ENCODE measurements at regions not wholly inside any gene's neighbourhood (a gene's known extent, or its start where the extent isn't known, plus 50 kb on each side); places are given as distances from the start of the nearest gene placed in this dataset.

- Mint-ChIP-seq H3K9me3 (no peaks in the 10 kb centered on the region), H3K36me3 (ENCODE audit: low read depth) (no peaks in the 10 kb centered on the region; the same call in 1 of the 2 replicates), H3K4me3 (no peak overlapping the region), H3K27me3 (ENCODE audit: insufficient read depth) (peaks cover 17% of the 10 kb centered on the region), H3K27ac (no peak overlapping the region), H3K4me1 (ENCODE audit: low read depth) (peaks cover 24% of the 10 kb centered on the region)
- no peak for TF ChIP-seq CTCF (IDR thresholded peaks at IDR 0.05)
- DNase-seq = no peak
Measured at GRCh38 chr10:29184205-29185000, 104.5 kb upstream of the LYZL1 start.

DNA sequence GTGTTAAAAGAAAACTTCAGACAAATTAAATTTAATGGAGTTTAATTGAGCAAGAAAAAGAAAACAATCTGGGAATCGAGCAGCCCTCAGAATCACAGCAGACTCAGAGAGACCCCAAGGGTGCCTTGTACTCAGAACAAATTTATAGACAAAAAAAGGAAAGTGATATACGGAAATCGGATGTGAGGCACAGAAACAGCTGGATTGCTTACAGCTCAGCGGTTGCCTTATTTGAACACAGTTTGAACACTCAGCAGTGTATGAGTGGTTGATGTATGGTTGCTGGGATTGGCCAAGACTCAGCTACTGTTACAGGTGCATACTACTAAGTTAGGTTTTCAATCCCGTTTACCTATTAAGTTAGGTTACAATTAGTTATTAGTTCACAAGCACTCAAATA lies 103.8 kb upstream of the LYZL1 start:
- Mint-ChIP-seq H3K36me3 (ENCODE audit: low read depth) (no peaks in the 10 kb centered on the region; the same call in 1 of the 2 replicates), H3K9me3 (no peaks in the 10 kb centered on the region), H3K27me3 (ENCODE audit: insufficient read depth) (peaks cover 19% of the 10 kb centered on the region), H3K4me3 (no peak overlapping the region), H3K4me1 (ENCODE audit: low read depth) (peaks cover 24% of the 10 kb centered on the region), H3K27ac (no peak overlapping the region)
- no peak for TF ChIP-seq CTCF (IDR thresholded peaks at IDR 0.05)
- no peak for DNase-seq

DNA sequence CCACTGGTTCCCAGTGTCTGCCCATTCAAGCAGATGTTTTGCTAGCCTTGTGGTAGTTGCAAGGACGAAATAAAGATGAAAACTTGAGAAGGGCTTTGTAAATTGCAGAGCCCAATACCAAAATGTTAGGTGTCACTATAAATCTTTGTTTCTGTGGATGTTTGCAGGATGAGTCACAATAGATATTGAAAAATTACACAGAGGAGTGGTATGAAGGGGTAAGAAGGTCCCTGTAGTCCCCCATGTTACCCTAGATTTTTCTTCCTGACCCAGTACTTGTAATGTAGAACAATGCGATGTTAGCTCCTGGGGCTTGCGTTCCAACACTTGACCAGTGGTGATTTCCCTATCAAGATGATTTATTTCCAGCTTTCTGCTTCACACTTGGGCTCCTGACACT lies 102.6 kb upstream of the LYZL1 start:
- Mint-ChIP-seq H3K9me3 (no peaks in the 10 kb centered on the region), H3K4me1 (ENCODE audit: low read depth) (peaks cover 21% of the 10 kb centered on the region), H3K36me3 (ENCODE audit: low read depth) (no peaks in the 10 kb centered on the region; the same call in 1 of the 2 replicates), H3K27me3 (ENCODE audit: insufficient read depth) (peaks cover 12% of the 10 kb centered on the region), H3K27ac (no peak overlapping the region), H3K4me3 (no peak overlapping the region)
- no peak for TF ChIP-seq CTCF (IDR thresholded peaks at IDR 0.05)
- no peak for DNase-seq

DNA sequence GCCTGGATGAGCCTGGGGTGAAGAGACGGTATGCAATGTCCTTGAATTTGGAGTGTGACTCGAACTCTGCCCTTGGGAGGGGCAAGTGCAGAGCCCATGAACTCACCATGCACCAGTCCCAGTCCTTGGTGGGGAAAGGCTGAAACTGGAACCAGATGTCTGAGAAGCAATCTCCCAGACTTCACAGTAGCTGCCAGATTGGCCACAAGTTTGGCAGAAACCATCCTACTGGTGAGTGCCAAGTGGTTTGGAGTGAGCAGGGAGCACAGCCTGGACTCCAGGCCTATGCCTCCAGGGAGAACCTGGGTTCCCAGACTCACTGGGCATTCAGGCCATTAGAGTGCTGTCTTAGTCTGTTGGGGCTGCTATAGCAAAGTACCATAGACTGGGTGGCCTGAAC lies 99.6 kb upstream of the LYZL1 start:
- no peak overlapping the region for H3K4me3 Mint-ChIP-seq
- H3K4me1 Mint-ChIP-seq (ENCODE audit: low read depth) = peaks cover 8% of the 10 kb centered on the region
- H3K36me3 Mint-ChIP-seq (ENCODE audit: low read depth) = no peaks in the 10 kb centered on the region
- no peak for DNase-seq
- no peaks in the 10 kb centered on the region for H3K9me3 Mint-ChIP-seq
- TF ChIP-seq CTCF (IDR thresholded peaks at IDR 0.05) = no peak
- H3K27ac Mint-ChIP-seq = no peak overlapping the region
- H3K27me3 Mint-ChIP-seq (ENCODE audit: insufficient read depth) = peaks cover 7% of the 10 kb centered on the region

GRCh38 chr10:29191674-29192073 lies 97.2 kb upstream of the LYZL1 start:
- no peaks in the 10 kb centered on the region for H3K4me1 Mint-ChIP-seq (ENCODE audit: low read depth)
- H3K27me3 Mint-ChIP-seq (ENCODE audit: insufficient read depth) = peaks cover 12% of the 10 kb centered on the region; the same call in 1 of the 2 replicates
- no peak for TF ChIP-seq CTCF (IDR thresholded peaks at IDR 0.05)
- H3K4me3 Mint-ChIP-seq = no peak overlapping the region
- H3K27ac Mint-ChIP-seq = no peak overlapping the region
- DNase-seq = no peak
- no peaks in the 10 kb centered on the region for H3K9me3 Mint-ChIP-seq
- no peaks in the 10 kb centered on the region for H3K36me3 Mint-ChIP-seq (ENCODE audit: low read depth)

All from HFFc6 (cell line).